Left renal pelvis (tissue), 4 donors: ENCODE measurements at regions not wholly inside any gene's neighbourhood (a gene's known extent, or its start where the extent isn't known, plus 50 kb on each side); places are given as distances from the start of the nearest gene placed in this dataset.

ENCODE experiments used
- DNase-seq, 4 donors: peaks; one replicate each; pipeline ENCODE4 v3.0.0-alpha.2; 2013; ENCODE audit warnings: low read depth in 4 of 4, low spot score in 3 of 4

- no peak for DNase-seq
Observed at GRCh38 chr13:24106429-24106828, 54.1 kb upstream of the SPATA13 start.

- DNase-seq = no peak
Observed at GRCh38 chr13:24107955-24108614, 52.4 kb upstream of the SPATA13 start.

- DNase-seq = no peak
Observed at GRCh38 chr13:24108615-24108965, 51.9 kb upstream of the SPATA13 start.

GRCh38 chr13:24110011-24110410, 50.5 kb upstream of the SPATA13 start:
- no peak for DNase-seq
